Mononuclear cell (primary cell): ENCODE measurements at regions not wholly inside any gene's neighbourhood (a gene's known extent, or its start where the extent isn't known, plus 50 kb on each side); places are given as distances from the start of the nearest gene placed in this dataset.
"Not testable (repeated sequence)": the region's sequence is repeated elsewhere in the genome, so short reads cannot be mapped to it uniquely, and the experiment has no call there.

Experiments
- H3K27me3 ChIP-seq: 2 replicates; pipeline ENCODE4 v1.6.0; 2011; ENCODE audit warnings: low read length, control low read depth; ENCODE audit not compliant: insufficient read depth
- H3K4me1 ChIP-seq: 2 replicates; pipeline ENCODE4 v1.5.1; 2011; ENCODE audit warnings: mild to moderate bottlenecking, low read length, control low read depth; ENCODE audit not compliant: insufficient read depth
- H3K4me3 ChIP-seq: 2 replicates; pipeline ENCODE4 v1.5.1; 2011; ENCODE audit warnings: mild to moderate bottlenecking, low read length, moderate library complexity
- H3K9me3 ChIP-seq: 2 replicates; pipeline ENCODE4 v1.5.1; 2011; ENCODE audit warnings: low read depth, mild to moderate bottlenecking, control low read depth, low read length

DNA sequence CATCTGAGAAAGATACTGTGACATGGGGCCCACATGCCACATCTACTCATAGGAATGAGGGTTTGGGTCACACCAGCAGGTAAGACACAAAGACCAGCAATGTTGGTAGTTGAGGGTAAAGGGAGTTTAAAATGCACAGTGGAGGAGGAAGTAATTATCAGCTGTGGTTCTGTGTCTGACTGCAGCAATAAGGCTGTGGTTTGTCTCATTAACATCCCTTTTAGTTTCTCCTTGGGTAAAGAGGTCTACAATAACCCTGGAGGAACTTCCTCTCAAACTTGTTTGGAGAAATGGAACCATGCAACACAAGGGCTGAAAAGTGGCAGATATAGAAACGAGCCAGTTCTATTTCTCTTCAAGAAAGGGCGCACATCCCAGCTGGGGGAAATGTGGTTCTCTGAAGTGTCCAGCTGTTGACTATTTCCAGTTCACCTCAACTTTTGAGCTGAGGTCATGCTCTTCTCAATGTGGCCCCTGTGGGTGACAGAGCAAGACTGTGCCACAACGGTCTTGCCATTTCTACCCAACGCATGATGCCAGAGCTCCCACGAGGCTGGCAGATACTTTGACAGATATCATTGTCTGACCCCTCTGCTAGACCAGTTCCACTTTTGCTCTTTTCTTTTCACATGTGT lies 234.3 kb downstream of the SQOR start:
- no peaks in the 10 kb centered on the region for H3K27me3 ChIP-seq
- H3K9me3 ChIP-seq: no peaks in the 10 kb centered on the region
- no peak overlapping the region for H3K4me3 ChIP-seq
- no peaks in the 10 kb centered on the region for H3K4me1 ChIP-seq

DNA sequence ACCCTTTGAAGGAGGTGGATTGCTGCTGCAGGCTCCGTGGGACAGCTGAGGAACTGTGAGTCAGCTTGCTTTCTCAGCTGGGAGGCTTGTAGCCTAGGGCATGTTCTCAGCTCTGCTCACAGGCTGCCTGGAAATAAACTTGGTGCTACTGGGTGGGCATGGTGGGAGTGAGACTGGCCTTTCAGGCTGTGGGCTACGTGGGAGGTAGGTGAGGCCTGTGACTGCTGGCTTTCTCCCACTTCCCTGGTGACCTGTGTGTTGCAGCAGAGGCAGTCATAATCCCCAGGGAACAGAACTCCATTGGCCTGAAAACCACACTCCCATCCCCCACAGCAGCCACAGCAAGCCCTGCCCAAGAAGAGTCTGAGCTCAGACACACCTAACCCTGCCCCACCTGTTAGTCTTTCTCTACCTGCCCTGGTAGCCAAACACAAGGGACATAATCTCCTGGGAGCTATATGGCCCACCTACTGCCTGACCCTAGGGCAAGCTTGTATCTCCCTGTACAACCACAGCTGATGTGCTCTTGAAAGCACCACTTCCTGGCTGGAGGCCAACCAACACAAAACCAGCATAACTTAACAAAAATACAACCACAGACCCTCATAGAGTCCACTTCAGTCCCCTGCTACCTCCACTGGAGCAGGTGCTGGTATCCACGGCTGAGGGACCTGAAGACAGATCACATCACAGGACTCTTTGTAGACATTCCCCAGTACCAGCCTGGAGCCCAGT lies 236.5 kb downstream of the SQOR start:
- no peaks in the 10 kb centered on the region for H3K4me1 ChIP-seq
- H3K9me3 ChIP-seq: no peaks in the 10 kb centered on the region
- no peak overlapping the region for H3K4me3 ChIP-seq
- no peaks in the 10 kb centered on the region for H3K27me3 ChIP-seq

DNA sequence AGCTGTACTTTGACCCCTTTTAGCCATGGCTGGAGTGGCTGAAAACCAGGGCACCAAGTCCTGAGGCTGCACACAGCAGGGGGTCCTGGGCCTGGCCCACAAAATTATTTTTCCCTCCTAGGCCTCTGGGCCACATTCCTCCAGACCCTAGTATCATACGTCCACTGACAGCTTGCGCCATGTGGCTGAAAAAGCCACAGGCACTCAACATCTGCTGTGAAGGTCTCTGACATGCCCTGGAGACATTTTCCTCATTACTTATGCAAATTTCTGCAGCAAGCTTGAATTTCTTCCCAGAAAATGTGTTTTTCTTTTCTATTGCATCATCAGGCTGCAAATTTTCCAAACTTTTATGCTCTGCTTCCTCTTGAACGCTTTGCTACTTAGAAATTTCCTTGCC lies 239.0 kb downstream of the SQOR start:
- Histone ChIP-seq H3K27me3 (no peaks in the 10 kb centered on the region), H3K4me1 (no peaks in the 10 kb centered on the region), H3K4me3 (no peak overlapping the region), H3K9me3 (no peaks in the 10 kb centered on the region)

- H3K27me3 ChIP-seq, H3K9me3 ChIP-seq, H3K4me3 ChIP-seq, H3K4me1 ChIP-seq: not testable (repeated sequence)
Measured at GRCh38 chr15:45874566-45874965, 239.7 kb downstream of the SQOR start.

GRCh38 chr15:45884289-45884688 lies 249.5 kb downstream of the SQOR start:
- Histone ChIP-seq H3K4me3 (no peak overlapping the region), H3K4me1 (no peaks in the 10 kb centered on the region), H3K9me3 (no peaks in the 10 kb centered on the region), H3K27me3 (no peaks in the 10 kb centered on the region)

GRCh38 chr15:45884755-45885445 lies 250.1 kb downstream of the SQOR start:
- H3K27me3 ChIP-seq: no peaks in the 10 kb centered on the region
- no peak overlapping the region for H3K4me3 ChIP-seq
- H3K4me1 ChIP-seq: no peaks in the 10 kb centered on the region
- no peaks in the 10 kb centered on the region for H3K9me3 ChIP-seq

GRCh38 chr15:45885801-45886200 lies 251.0 kb downstream of the SQOR start:
- no peaks in the 10 kb centered on the region for H3K9me3 ChIP-seq
- H3K4me1 ChIP-seq: no peaks in the 10 kb centered on the region
- H3K4me3 ChIP-seq: no peak overlapping the region
- H3K27me3 ChIP-seq: no peaks in the 10 kb centered on the region

GRCh38 chr15:45891766-45892165 lies 256.9 kb downstream of the SQOR start:
- no peaks in the 10 kb centered on the region for H3K27me3 ChIP-seq
- no peaks in the 10 kb centered on the region for H3K4me1 ChIP-seq
- no peaks in the 10 kb centered on the region for H3K9me3 ChIP-seq
- no peak overlapping the region for H3K4me3 ChIP-seq

DNA sequence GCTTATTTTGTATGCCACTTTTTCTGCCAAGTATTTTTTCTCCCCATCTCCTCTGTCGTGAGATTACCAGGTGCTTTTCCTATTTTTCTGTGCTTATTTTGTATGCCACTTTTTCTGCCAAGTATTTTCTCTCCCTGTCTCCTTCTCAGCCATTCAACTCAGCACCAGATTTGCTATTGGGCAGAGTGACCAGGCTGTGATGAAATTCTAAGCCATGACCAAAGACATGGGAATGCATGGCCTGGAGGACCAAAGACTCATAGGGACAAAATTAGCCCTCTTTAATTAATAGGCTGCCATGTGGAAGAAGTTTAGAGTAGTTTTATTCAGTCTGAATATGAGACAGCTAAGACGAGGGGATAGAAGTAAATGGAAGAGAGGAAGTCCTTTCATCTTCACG lies 257.4 kb downstream of the SQOR start:
- H3K4me3 ChIP-seq: no peak overlapping the region
- H3K4me1 ChIP-seq: no peaks in the 10 kb centered on the region
- H3K9me3 ChIP-seq: no peaks in the 10 kb centered on the region
- H3K27me3 ChIP-seq: no peaks in the 10 kb centered on the region

- H3K4me1 ChIP-seq: no peaks in the 10 kb centered on the region
- peaks cover 6% of the 10 kb centered on the region for H3K9me3 ChIP-seq
- H3K27me3 ChIP-seq: no peaks in the 10 kb centered on the region
- H3K4me3 ChIP-seq: no peak overlapping the region
Measured at GRCh38 chr15:45903283-45903682, 268.5 kb downstream of the SQOR start.

DNA sequence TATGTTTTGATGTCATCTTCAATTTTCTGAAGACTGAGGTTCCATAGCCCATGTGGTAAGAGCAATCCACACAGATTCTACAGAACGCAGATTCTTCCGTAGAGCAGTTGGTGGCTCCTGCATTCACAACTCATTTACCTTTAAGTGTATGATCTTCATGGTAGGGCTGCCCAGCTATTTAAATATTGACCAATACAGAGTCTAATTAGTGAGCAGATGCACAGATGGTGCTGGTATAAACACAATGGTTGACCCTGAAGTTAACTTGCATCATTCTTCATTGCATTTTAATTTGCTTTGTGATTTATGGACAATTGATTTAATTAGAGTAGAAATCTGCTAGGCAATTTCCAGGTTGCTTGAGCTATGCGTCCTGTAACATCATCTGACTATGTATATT lies 269.2 kb downstream of the SQOR start:
- no peaks in the 10 kb centered on the region for H3K27me3 ChIP-seq
- H3K9me3 ChIP-seq: peaks cover 10% of the 10 kb centered on the region

DNA sequence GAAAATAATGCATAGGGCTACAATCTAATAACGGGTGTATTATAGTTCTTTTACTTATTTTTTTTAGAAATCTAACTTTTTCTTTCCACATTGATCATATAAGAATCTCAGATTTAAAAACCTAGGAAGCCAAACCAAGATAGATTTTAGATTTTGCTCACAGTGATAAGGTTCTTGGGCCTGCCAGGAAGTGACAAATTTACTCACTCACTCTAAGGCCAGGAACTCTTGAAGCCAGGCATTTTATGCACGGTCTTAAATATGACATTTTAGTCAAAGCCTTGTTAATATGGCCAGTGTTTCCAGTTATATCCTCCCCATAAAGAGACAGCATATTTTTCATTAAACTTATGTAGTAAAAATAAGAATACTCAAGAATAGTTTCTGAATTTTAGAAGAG lies 271.4 kb downstream of the SQOR start:
- H3K4me3 ChIP-seq: no peak overlapping the region
- no peaks in the 10 kb centered on the region for H3K4me1 ChIP-seq
- peaks cover 10% of the 10 kb centered on the region for H3K9me3 ChIP-seq
- H3K27me3 ChIP-seq: no peaks in the 10 kb centered on the region

More for the DNA sequence above, 269.2 kb downstream of the SQOR start:
- Histone ChIP-seq H3K4me1 (no peaks in the 10 kb centered on the region), H3K4me3 (no peak overlapping the region)

DNA sequence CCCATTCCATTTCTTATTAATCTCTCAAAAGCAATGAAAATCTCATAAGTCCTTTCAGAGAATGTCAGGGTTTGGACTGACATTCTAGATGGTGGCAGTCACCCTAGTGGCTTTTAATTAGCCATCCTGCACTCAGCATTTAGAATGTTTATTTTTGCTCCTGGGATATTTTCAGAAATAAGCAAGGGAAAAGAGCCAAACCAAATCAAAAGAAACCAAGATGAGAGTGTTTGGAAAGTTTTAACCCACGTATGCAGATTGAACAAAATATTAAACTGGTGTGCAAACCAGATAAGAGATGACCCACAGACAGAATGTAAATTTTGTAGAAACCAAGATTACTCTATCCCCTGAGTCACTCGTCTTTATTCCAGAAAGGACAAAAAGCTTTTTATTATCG lies 275.8 kb downstream of the SQOR start:
- Histone ChIP-seq H3K4me1 (no peaks in the 10 kb centered on the region), H3K4me3 (no peak overlapping the region), H3K9me3 (peaks cover 10% of the 10 kb centered on the region), H3K27me3 (no peaks in the 10 kb centered on the region)

DNA sequence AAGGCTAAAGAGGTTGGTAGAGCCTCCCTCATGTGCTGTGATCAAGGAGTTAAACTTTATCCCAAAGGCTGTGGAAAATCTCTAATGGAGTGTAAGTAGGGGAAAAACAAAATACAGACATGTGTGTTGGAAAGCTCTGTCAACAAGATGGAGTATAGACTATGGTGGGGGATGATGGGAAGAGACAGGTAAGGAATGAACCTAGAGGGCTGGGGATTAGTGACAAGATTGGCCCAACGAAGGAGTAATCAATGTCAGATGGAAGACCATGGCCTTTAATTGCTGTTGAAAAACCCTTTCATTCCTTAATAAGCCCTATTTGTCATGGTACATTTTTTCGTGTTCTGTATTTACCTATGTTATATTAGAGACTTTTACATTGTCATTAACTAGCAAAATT lies 278.6 kb downstream of the SQOR start:
- no peaks in the 10 kb centered on the region for H3K27me3 ChIP-seq
- peaks cover 5% of the 10 kb centered on the region for H3K9me3 ChIP-seq
- no peak overlapping the region for H3K4me3 ChIP-seq

DNA sequence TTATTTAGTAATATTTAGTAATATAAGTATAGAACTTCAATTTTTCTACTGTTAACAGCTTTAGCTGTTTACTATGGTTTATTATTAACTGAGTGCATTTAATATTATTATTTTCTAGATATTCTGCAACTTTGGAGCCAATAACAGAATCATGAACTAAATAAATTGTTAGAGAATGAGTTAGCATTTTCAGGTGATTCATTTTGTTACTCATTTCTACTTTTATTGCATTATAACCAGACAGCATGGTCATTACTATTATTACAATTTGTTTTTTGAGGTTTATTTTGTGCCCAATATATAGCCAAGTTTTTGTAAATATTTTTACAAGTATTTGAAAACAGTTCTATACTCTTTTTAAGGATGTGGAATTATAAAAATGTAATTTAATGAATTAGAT lies 279.6 kb downstream of the SQOR start:
- Histone ChIP-seq H3K27me3 (no peaks in the 10 kb centered on the region), H3K9me3 (no peaks in the 10 kb centered on the region), H3K4me3 (no peak overlapping the region), H3K4me1 (no peaks in the 10 kb centered on the region)

More for the DNA sequence above, 278.6 kb downstream of the SQOR start:
- H3K4me1 ChIP-seq: no peaks in the 10 kb centered on the region
